Fibroblast of skin of right quadriceps (primary cell): ENCODE measurements at regions not wholly inside any gene's neighbourhood (a gene's known extent, or its start where the extent isn't known, plus 50 kb on each side); places are given as distances from the start of the nearest gene placed in this dataset.

Source experiments
- DNase-seq: peaks from one replicate; pipeline ENCODE4 v3.0.0-alpha.2; 2013

DNA sequence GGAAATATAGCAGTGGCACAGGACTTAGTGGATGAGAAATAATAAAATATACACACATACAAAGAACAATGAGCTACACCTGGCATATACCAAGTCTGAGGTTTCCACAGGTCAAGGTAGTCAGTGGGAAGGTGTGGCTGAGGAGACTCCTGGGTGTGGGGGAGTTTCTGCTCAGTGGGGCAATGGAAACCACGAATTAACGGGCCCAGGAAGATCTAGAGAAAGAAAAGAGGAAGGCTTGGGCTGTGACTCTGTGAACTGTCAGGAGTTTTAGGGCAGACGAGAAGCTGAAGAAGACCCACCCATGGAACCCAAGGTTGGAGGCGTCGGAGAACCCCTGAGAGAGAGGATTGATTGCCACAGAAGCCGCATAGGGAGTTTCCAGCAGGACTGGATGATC, 196.5 kb downstream of the HERPUD2 start:
- DNase-seq: no peak

DNA sequence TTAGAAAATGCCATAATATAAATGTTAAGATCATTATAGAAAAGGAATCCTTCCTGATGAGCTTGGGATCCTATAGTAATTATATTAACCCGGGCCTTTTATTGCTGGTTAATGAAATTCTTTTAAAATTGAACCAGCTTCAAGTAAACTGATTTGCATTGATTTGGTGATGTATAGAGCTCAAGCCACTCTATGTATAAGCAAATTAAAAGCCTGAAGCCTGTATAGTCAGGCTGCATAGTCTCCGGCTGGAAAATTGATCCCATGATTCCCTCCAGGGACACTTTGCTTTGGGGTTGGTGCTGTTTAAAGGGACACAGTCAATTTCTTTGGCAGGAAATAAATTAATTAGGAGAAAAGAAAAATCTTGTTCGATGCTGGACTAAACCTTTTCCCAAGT, 199.1 kb downstream of the HERPUD2 start:
- DNase-seq: no peak

DNA sequence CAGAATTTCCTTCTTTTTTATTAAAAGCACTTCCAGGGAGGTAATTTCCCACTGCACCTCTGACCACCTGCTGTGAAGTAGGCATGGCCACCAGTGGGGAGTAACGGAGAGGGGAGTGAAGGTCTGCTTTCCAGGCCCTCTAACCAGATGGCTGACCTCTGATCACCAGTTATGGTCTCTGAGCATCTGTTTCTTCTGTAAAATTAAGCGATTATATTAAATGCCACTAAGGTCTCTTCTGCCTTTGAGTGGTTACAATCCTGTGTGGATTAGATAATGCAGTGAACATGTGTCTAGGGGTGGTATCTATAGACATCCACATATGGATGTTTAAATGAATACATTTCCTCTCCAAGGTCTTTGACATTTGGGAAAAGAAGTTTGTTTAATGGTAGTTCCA, 199.6 kb downstream of the HERPUD2 start:
- DNase-seq: no peak

GRCh38 chr7:35494407-35494806, 200.5 kb downstream of the HERPUD2 start:
- no peak for DNase-seq

- no peak for DNase-seq
Measured at GRCh38 chr7:35492451-35493175, 202.3 kb downstream of the HERPUD2 start.

- DNase-seq: no peak
Measured at GRCh38 chr7:35491233-35491632, 203.7 kb downstream of the HERPUD2 start.

DNA sequence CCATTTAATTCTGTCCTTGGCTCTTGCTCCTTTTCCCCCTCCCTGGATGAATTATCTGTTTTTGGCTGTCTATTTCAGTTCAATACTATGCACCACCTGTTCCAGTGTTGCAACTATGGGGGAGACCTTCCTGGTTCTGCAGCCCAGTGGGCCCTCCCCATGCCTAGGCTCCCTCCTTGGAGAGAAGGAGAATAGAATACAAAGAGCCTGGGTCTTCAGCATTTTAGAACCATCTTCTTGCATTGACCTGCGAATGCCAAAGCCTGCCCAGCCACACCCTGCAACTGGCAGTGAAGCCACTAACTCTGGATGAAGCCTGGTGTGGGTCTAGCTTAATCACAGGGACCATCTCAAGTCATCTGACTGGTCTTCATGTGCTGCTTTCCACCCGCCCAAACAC, 207.1 kb downstream of the HERPUD2 start:
- DNase-seq: no peak

- no peak for DNase-seq
Measured at GRCh38 chr7:35487402-35487801, 207.5 kb downstream of the HERPUD2 start.

DNA sequence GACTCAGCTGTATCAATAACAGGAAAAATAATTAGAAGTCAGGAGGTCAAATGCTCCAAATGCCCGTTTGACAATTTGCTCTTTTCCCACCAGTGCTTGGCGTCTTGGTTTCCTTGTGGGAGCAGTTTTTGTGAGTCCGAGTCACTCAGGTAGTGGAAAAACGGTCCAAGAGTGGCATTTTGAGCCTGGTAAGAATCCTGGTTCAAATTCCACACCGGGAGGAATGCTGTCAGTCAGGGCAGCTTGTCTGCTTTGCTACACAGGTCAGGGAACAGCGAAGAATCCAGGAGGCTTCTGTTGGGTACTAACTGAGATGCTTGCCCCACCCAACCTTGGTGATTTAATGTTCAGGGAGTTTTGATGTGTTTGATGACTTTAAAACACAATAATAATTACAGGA, 209.5 kb downstream of the HERPUD2 start:
- no peak for DNase-seq

GRCh38 chr7:35483568-35483967, 211.4 kb downstream of the HERPUD2 start:
- no peak for DNase-seq

- no peak for DNase-seq
Measured at GRCh38 chr7:35482231-35482630, 212.7 kb downstream of the HERPUD2 start.

GRCh38 chr7:35480806-35481205, 214.1 kb downstream of the HERPUD2 start:
- DNase-seq: no peak

DNA sequence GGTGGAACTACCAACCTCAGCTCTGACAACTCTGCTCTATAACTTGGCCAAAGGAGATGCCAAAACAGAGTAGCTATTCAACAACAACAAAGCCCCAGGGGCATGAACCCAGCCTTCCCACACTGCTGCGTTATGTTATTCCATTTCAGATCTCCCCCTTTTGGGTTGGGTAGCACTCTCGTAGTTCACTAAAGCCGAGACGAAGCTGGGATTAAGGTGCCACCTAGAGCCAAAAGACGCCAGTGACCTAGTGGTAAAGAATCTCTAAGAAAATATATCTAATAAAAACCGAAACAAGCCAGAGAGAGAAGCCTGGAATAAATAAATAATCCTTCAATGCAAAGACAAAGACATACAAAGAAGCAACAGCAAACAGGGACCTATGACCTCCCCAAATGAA, 217.3 kb downstream of the HERPUD2 start:
- no peak for DNase-seq

DNA sequence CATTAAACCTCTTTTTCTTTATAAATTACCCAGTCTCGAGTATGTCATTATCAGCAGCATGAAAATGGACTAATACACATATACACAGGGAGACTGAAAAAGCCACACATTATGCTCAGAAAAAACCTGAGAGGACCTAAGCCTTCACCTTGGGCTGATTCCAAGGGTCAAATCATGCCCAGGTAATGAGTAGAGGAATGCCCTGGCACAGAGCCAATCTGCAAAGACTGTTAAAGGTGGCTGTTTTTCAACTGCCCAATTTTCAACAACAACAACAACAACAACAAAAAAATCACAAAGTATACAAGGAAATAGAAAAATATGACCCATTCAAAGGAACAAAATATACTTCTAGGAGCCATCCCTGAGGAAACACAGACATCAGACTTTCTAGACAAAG, 220.2 kb upstream of the TBX20 start:
- no peak for DNase-seq

GRCh38 chr7:35468606-35469005, 214.7 kb upstream of the TBX20 start:
- DNase-seq: no peak

GRCh38 chr7:35467456-35467978, 213.6 kb upstream of the TBX20 start:
- no peak for DNase-seq

GRCh38 chr7:35465791-35466336, 212.0 kb upstream of the TBX20 start:
- no peak for DNase-seq

- no peak for DNase-seq
Measured at GRCh38 chr7:35463751-35464150, 209.9 kb upstream of the TBX20 start.

DNA sequence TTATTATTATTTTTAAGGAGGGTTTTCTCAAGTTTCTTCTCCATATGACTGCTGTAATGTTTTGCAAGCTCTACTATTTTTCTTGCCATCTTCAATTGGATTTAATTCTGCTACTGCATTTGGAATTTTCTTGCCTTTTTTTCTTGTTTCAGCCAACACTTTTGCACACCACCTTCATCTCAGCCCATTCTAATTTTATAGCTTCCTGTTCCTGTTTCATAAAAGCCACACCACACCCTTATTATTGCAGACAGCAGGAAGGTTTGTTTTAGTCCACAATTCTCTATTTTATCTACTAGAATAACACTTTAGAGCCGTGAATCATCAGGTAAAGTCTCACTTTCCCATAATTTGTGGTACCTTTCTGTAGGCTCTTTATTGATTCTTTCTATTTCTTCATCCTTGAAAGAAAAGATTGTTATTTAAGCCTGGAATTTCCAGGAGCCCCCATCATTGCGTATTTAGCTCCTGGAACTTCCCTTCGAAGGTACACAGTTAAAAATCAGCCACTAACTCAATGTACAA, 209.3 kb upstream of the TBX20 start:
- no peak for DNase-seq

DNA sequence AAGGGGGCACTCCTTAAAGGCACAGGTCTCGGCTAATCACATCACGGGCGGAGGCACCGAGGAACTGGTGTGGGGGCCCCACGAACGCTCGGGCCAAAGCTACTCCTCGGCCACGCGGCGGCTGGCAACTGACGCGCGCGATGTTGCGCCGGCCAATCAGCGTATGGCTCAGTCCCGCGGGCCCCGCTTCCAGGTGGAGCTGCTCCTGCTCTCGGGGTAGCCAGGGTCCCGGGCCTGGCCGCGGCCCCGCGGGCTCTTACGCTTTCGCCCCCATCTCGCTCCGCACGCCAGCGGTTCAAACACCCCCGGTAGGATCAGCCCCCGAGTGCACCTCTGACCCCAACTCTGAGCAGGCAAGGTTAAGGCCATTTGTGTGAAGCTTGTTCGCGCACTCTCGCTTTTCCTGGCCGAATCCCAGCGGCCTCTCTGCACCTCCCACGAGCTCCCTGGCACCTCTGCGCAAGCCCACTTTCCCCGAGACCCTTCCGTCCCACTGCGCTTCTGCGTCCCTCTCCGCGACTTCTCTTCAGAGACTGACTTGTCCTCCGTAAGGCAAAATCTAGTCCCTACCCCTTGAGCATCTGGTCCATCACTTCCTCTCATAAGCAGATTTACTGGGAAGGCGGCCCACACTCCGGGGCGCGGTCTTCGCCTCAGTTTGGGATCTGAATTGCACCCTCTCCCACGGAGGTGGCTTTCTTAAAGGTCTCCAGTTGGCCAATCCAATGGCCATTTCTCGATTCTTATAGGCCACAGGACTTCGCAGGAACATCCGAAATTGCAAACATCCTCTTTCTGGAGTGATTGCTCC, 200.9 kb upstream of the TBX20 start:
- no peak for DNase-seq

GRCh38 chr7:35450456-35451214, 196.7 kb upstream of the TBX20 start:
- no peak for DNase-seq

DNA sequence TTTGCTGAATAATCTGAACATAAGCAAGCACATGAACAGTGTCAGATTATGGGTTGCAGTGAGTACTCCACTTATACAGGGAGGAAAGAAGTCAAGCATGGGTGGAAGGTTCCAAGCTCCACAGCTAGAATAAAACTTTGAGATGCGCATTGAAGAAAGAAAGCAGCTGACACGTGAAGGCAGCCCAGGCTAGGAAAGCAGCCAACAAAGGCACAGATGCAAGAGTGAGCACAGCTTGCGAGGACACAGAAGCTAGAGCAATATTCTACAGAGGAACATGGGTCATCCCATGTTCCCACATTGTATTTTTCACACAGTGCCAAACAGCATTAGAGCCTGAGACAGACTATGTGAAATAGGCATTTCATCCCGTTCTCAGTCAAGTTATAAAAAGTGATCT, 194.6 kb upstream of the TBX20 start:
- no peak for DNase-seq

DNA sequence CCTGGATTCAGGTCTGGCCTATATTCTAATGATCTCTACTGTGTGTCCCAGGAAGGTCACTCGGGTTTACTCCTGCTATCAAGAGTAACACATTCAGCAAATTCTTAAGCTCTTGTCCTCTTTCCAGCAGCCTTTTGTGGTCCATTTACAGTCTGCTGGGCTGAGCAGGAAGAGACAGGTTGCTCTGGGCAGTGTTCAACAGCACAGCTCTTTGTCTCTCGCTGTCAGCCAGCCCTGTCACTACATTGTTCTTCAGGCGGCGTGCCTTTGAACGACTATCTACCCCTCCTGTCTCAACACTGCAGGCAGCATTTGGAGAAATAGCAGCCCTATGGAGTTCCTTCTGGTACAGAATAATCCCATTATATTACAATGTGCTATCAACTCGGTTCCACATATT, 192.2 kb upstream of the TBX20 start:
- no peak for DNase-seq
